Endothelial cell (in vitro differentiated cells): ENCODE measurements at regions not wholly inside any gene's neighbourhood (a gene's known extent, or its start where the extent isn't known, plus 50 kb on each side); places are given as distances from the start of the nearest gene placed in this dataset.

ENCODE experiments used
- DNase-seq: peaks from one replicate; pipeline ENCODE4 v3.0.0; 2021; ENCODE audit warnings: low spot score
- H3K27ac Mint-ChIP-seq: one replicate; pipeline ENCODE4 v1.8.0; 2021; ENCODE audit warnings: mixed read lengths, inconsistent platforms; ENCODE audit not compliant: unreplicated experiment
- H3K27me3 Mint-ChIP-seq: one replicate; pipeline ENCODE4 v1.8.0; 2021; ENCODE audit warnings: mild to moderate bottlenecking, moderate library complexity, mixed read lengths, inconsistent platforms; ENCODE audit not compliant: unreplicated experiment
- H3K36me3 Mint-ChIP-seq: one replicate; pipeline ENCODE4 v1.8.0; 2021; ENCODE audit warnings: mild to moderate bottlenecking, low read depth, mixed read lengths, inconsistent platforms; ENCODE audit not compliant: unreplicated experiment
- H3K4me1 Mint-ChIP-seq: one replicate; pipeline ENCODE4 v1.8.0; 2021; ENCODE audit warnings: mild to moderate bottlenecking, mixed read lengths, inconsistent platforms; ENCODE audit not compliant: unreplicated experiment
- H3K4me3 Mint-ChIP-seq: one replicate; pipeline ENCODE4 v1.8.0; 2021; ENCODE audit warnings: mild to moderate bottlenecking, mixed read lengths, inconsistent platforms; ENCODE audit not compliant: unreplicated experiment
- H3K9me3 Mint-ChIP-seq: one replicate; pipeline ENCODE4 v1.8.0; 2021; ENCODE audit warnings: mixed read lengths, inconsistent platforms; ENCODE audit not compliant: unreplicated experiment
- CTCF ChIP-seq: fragments of 200-600 bp; sonication (generic); IDR thresholded peaks from one replicate; pipeline ENCODE4 v1.5.0; 2021; ENCODE audit warnings: antibody characterized with exemption; ENCODE audit not compliant: unreplicated experiment

- Mint-ChIP-seq H3K27ac (no peak overlapping the region), H3K9me3 (no peaks in the 10 kb centered on the region), H3K27me3 (no peaks in the 10 kb centered on the region), H3K4me1 (no peaks in the 10 kb centered on the region), H3K36me3 (no peaks in the 10 kb centered on the region), H3K4me3 (no peak overlapping the region)
- DNase-seq, result no peak
- TF ChIP-seq CTCF, result no peak
Measured at GRCh38 chr10:52532650-52533290, 218.7 kb downstream of the DKK1 start.

- Mint-ChIP-seq H3K36me3 (no peaks in the 10 kb centered on the region), H3K4me1 (no peaks in the 10 kb centered on the region), H3K4me3 (no peak overlapping the region), H3K27me3 (no peaks in the 10 kb centered on the region), H3K9me3 (no peaks in the 10 kb centered on the region), H3K27ac (no peak overlapping the region)
- TF ChIP-seq CTCF, result no peak
- no peak for DNase-seq
Measured at GRCh38 chr10:52533986-52534385, 219.9 kb downstream of the DKK1 start.

GRCh38 chr10:52539463-52539862, 225.4 kb downstream of the DKK1 start:
- Mint-ChIP-seq H3K9me3 (no peaks in the 10 kb centered on the region), H3K36me3 (no peaks in the 10 kb centered on the region), H3K4me1 (no peaks in the 10 kb centered on the region), H3K27me3 (no peaks in the 10 kb centered on the region), H3K27ac (no peak overlapping the region), H3K4me3 (no peak overlapping the region)
- TF ChIP-seq CTCF, result no peak
- no peak for DNase-seq

GRCh38 chr10:52540479-52540984, 226.5 kb downstream of the DKK1 start:
- Mint-ChIP-seq H3K4me3 (no peak overlapping the region), H3K27ac (no peak overlapping the region), H3K9me3 (no peaks in the 10 kb centered on the region), H3K27me3 (no peaks in the 10 kb centered on the region), H3K4me1 (no peaks in the 10 kb centered on the region), H3K36me3 (no peaks in the 10 kb centered on the region)
- DNase-seq, result no peak
- TF ChIP-seq CTCF, result no peak

GRCh38 chr10:52541006-52541473, 227.0 kb downstream of the DKK1 start:
- DNase-seq, result no peak
- H3K36me3 Mint-ChIP-seq, result no peaks in the 10 kb centered on the region
- H3K27me3 Mint-ChIP-seq, result no peaks in the 10 kb centered on the region
- no peaks in the 10 kb centered on the region for H3K4me1 Mint-ChIP-seq
- H3K9me3 Mint-ChIP-seq, result no peaks in the 10 kb centered on the region
- H3K4me3 Mint-ChIP-seq, result no peak overlapping the region
- TF ChIP-seq CTCF, result no peak
- H3K27ac Mint-ChIP-seq, result no peak overlapping the region
